CD4-positive, alpha-beta memory T cell (primary cell): ENCODE measurements at regions not wholly inside any gene's neighbourhood (a gene's known extent, or its start where the extent isn't known, plus 50 kb on each side); places are given as distances from the start of the nearest gene placed in this dataset.

Experiments
- CTCF ChIA-PET: fragments of 350-600 bp; sonication (Branson Sonifier 250); formaldehyde crosslinking; loops from one replicate; lab custom pipeline; 2021; ENCODE audit warnings: inconsistent platforms; ENCODE audit not compliant: partially characterized antibody; lab: Charles Lee
- POLR2A ChIA-PET: fragments of 350-600 bp; sonication (Branson Sonifier 250); formaldehyde crosslinking; loops from one replicate; lab custom pipeline; 2021; ENCODE audit not compliant: partially characterized antibody; lab: Charles Lee
- DNase-seq, 5 donors: peaks; one replicate each; pipeline versions ENCODE4 v3.0.0 to v3.0.0-alpha.2; 2020 to 2022; ENCODE audit warnings: mixed read lengths in 1 of 5
- H3K27ac ChIP-seq: one replicate; pipeline ENCODE4 v1.7.0; 2013; ENCODE audit warnings: low read depth, low read length
- H3K27me3 ChIP-seq: 2 replicates; pipeline ENCODE4 v1.7.0; 2013; ENCODE audit warnings: mild to moderate bottlenecking, low read length, moderate library complexity; ENCODE audit not compliant: insufficient read depth
- H3K36me3 ChIP-seq: 2 replicates; pipeline ENCODE4 v1.7.0; 2013; ENCODE audit warnings: mild to moderate bottlenecking, low read length, moderate library complexity; ENCODE audit not compliant: insufficient read depth
- H3K4me1 ChIP-seq: 2 replicates; pipeline ENCODE4 v1.7.0; 2013; ENCODE audit warnings: mild to moderate bottlenecking, low read length, moderate library complexity; ENCODE audit not compliant: insufficient read depth
- H3K4me3 ChIP-seq, 2 donors: one replicate each; pipeline ENCODE4 v1.7.0; 2013; ENCODE audit warnings: low read length in 2 of 2, mild to moderate bottlenecking in 1 of 2
- H3K9me3 ChIP-seq, 2 donors: one replicate each; pipeline ENCODE4 v1.7.0; 2013; ENCODE audit warnings: low read length in 2 of 2, control low read depth in 1 of 2; ENCODE audit not compliant: control insufficient read depth in 1 of 2
- H3K27ac Mint-ChIP-seq, 7 donors: one replicate each; pipeline ENCODE4 v1.8.0; 2020 to 2021; ENCODE audit warnings: mixed read lengths in 7 of 7, mild to moderate bottlenecking in 6 of 7, inconsistent platforms in 3 of 7, moderate library complexity in 3 of 7
- H3K27me3 Mint-ChIP-seq, 2 donors: one replicate each; pipeline ENCODE4 v1.8.0; 2020 to 2021; ENCODE audit warnings: mixed read lengths in 2 of 2
- H3K36me3 Mint-ChIP-seq, 2 donors: one replicate each; pipeline ENCODE4 v1.8.0; 2020 to 2021; ENCODE audit warnings: mixed read lengths in 2 of 2, inconsistent platforms in 1 of 2, mild to moderate bottlenecking in 1 of 2
- H3K4me1 Mint-ChIP-seq, 4 donors: one replicate each; pipeline ENCODE4 v1.8.0; 2020 to 2021; ENCODE audit warnings: mixed read lengths in 4 of 4, mild to moderate bottlenecking in 1 of 4
- H3K4me3 Mint-ChIP-seq, 8 donors: one replicate each; pipeline ENCODE4 v1.8.0; 2020 to 2021; ENCODE audit warnings: mixed read lengths in 8 of 8, mild to moderate bottlenecking in 7 of 8, moderate library complexity in 6 of 8, inconsistent platforms in 3 of 8
- H3K9me3 Mint-ChIP-seq, 8 donors: one replicate each; pipeline ENCODE4 v1.8.0; 2020 to 2021; ENCODE audit warnings: mixed read lengths in 8 of 8, mild to moderate bottlenecking in 5 of 8, inconsistent platforms in 3 of 8, moderate library complexity in 1 of 8
- intact Hi-C: fragments of 100-400 bp; cut with micrococcal nuclease; formaldehyde crosslinking; loops from one replicate; pipeline ENCODE4 v1.15.1; 2023

GRCh38 chr7:106460792-106461254 is 176.0 kb upstream of the NAMPT start:
- Mint-ChIP-seq H3K27me3 (no peaks in the 10 kb centered on the region), H3K4me3 (no peak overlapping the region), H3K9me3 (peaks cover 0 to 10% (median 4%) of the 10 kb centered on the region in 8 donors), H3K36me3 (no peaks in the 10 kb centered on the region), H3K27ac (no peak overlapping the region), H3K4me1 (peaks cover 0 to 2% (median 0%) of the 10 kb centered on the region in 4 donors)
- ChIA-PET CTCF (interaction anchor here (12.6 kb wide), 1 partner anchor 287 kb away, joined by 392 read pairs; no protein-coding TSS in a partner anchor), POLR2A (no interaction called here)
- intact Hi-C loops: loop anchor here (10.0 kb wide), 1 partner anchor 406 kb away; no protein-coding TSS in a partner anchor
- Histone ChIP-seq H3K27ac (no peak overlapping the region), H3K9me3 (no peaks in the 10 kb centered on the region), H3K36me3 (no peaks in the 10 kb centered on the region), H3K27me3 (no peaks in the 10 kb centered on the region), H3K4me1 (no peaks in the 10 kb centered on the region), H3K4me3 (no peak overlapping the region)
- no peak for DNase-seq

GRCh38 chr7:106459397-106460072 is 174.8 kb upstream of the NAMPT start:
- CTCF ChIA-PET: interaction anchor here (12.6 kb wide), 1 partner anchor 286 kb away, joined by 392 read pairs; no protein-coding TSS in a partner anchor
- POLR2A ChIA-PET: no interaction called here

GRCh38 chr7:106457678-106458077 is 172.9 kb upstream of the NAMPT start:
- Histone ChIP-seq H3K4me1 (no peaks in the 10 kb centered on the region), H3K36me3 (no peaks in the 10 kb centered on the region), H3K4me3 (no peak overlapping the region), H3K27ac (no peak overlapping the region), H3K9me3 (no peaks in the 10 kb centered on the region), H3K27me3 (no peaks in the 10 kb centered on the region)
- Mint-ChIP-seq H3K9me3 (peaks cover 0 to 11% (median 4%) of the 10 kb centered on the region in 8 donors), H3K36me3 (no peaks in the 10 kb centered on the region), H3K27ac (no peak overlapping the region), H3K4me1 (peaks cover 0 to 2% (median 0%) of the 10 kb centered on the region in 4 donors), H3K27me3 (no peaks in the 10 kb centered on the region), H3K4me3 (no peak overlapping the region)
- ChIA-PET CTCF (interaction anchor here (12.6 kb wide), 1 partner anchor 284 kb away, joined by 392 read pairs; no protein-coding TSS in a partner anchor), POLR2A (no interaction called here)
- DNase-seq: no peak
- intact Hi-C loops: no loop called here

More at GRCh38 chr7:106459397-106460072, 174.8 kb upstream of the NAMPT start:
- H3K4me1 Mint-ChIP-seq: peaks cover 0 to 2% (median 0%) of the 10 kb centered on the region in 4 donors
- Histone ChIP-seq H3K27me3 (no peaks in the 10 kb centered on the region), H3K4me1 (no peaks in the 10 kb centered on the region), H3K27ac (no peak overlapping the region), H3K4me3 (no peak overlapping the region), H3K36me3 (no peaks in the 10 kb centered on the region), H3K9me3 (no peaks in the 10 kb centered on the region)
- H3K4me3 Mint-ChIP-seq: no peak overlapping the region
- no peaks in the 10 kb centered on the region for H3K27me3 Mint-ChIP-seq
- no peak for DNase-seq
- intact Hi-C loops: loop anchor here (10.0 kb wide), 1 partner anchor 405 kb away; no protein-coding TSS in a partner anchor
- H3K36me3 Mint-ChIP-seq: no peaks in the 10 kb centered on the region
- H3K27ac Mint-ChIP-seq: no peak overlapping the region
- H3K9me3 Mint-ChIP-seq: peaks cover 0 to 10% (median 4%) of the 10 kb centered on the region in 8 donors

- intact Hi-C loops: no loop called here
- H3K4me1 ChIP-seq: no peaks in the 10 kb centered on the region
- DNase-seq: no peak
- ChIA-PET POLR2A (no interaction called here), CTCF (interaction anchor here (2.1 kb wide), 1 partner anchor 279 kb away, joined by 10 read pairs; no protein-coding TSS in a partner anchor)
- Mint-ChIP-seq H3K9me3 (peaks cover 0 to 22% (median 12%) of the 10 kb centered on the region in 8 donors), H3K36me3 (no peaks in the 10 kb centered on the region), H3K27me3 (peaks cover 0 to under 1% of the 10 kb centered on the region in 2 donors), H3K27ac (no peak overlapping the region), H3K4me3 (no peak overlapping the region), H3K4me1 (no peaks in the 10 kb centered on the region)
- no peaks in the 10 kb centered on the region for H3K27me3 ChIP-seq
- no peak overlapping the region for H3K4me3 ChIP-seq
- no peaks in the 10 kb centered on the region for H3K36me3 ChIP-seq
- H3K27ac ChIP-seq: no peak overlapping the region
- no peaks in the 10 kb centered on the region for H3K9me3 ChIP-seq
These were observed 171.5 kb upstream of the NAMPT start for GRCh38 chr7:106456329-106456728.

- intact Hi-C loops: no loop called here
- H3K9me3 ChIP-seq: no peaks in the 10 kb centered on the region
- Mint-ChIP-seq H3K4me3 (no peak overlapping the region), H3K36me3 (no peaks in the 10 kb centered on the region), H3K27ac (no peak overlapping the region), H3K9me3 (peaks cover 0 to 22% (median 10%) of the 10 kb centered on the region in 8 donors), H3K4me1 (no peaks in the 10 kb centered on the region), H3K27me3 (peaks cover 0 to 9% of the 10 kb centered on the region in 2 donors)
- ChIA-PET CTCF (no interaction called here), POLR2A (no interaction called here)
- no peaks in the 10 kb centered on the region for H3K4me1 ChIP-seq
- no peak for DNase-seq
- no peak overlapping the region for H3K4me3 ChIP-seq
- no peaks in the 10 kb centered on the region for H3K27me3 ChIP-seq
- H3K27ac ChIP-seq: no peak overlapping the region
- H3K36me3 ChIP-seq: no peaks in the 10 kb centered on the region
These were observed 167.5 kb upstream of the NAMPT start for GRCh38 chr7:106452031-106452851.

- CTCF ChIA-PET: no interaction called here
- Mint-ChIP-seq H3K27me3 (peaks cover 0 to 10% of the 10 kb centered on the region in 2 donors), H3K4me1 (no peaks in the 10 kb centered on the region), H3K4me3 (no peak overlapping the region), H3K9me3 (peaks cover 0 to 22% (median 10%) of the 10 kb centered on the region in 8 donors), H3K36me3 (no peaks in the 10 kb centered on the region), H3K27ac (no peak overlapping the region)
- H3K27ac ChIP-seq: no peak overlapping the region
- H3K9me3 ChIP-seq: no peaks in the 10 kb centered on the region
- no peak overlapping the region for H3K4me3 ChIP-seq
- no peaks in the 10 kb centered on the region for H3K36me3 ChIP-seq
- H3K4me1 ChIP-seq: no peaks in the 10 kb centered on the region
- intact Hi-C loops: no loop called here
- no peak for DNase-seq
- H3K27me3 ChIP-seq: no peaks in the 10 kb centered on the region
- POLR2A ChIA-PET: no interaction called here
These were observed 166.4 kb upstream of the NAMPT start for GRCh38 chr7:106451171-106451570.

GRCh38 chr7:106450716-106451115 is 165.9 kb upstream of the NAMPT start:
- CTCF ChIA-PET: no interaction called here
- H3K4me3 ChIP-seq: no peak overlapping the region
- Mint-ChIP-seq H3K27ac (no peak overlapping the region), H3K4me1 (no peaks in the 10 kb centered on the region), H3K9me3 (peaks cover 0 to 22% (median 10%) of the 10 kb centered on the region in 8 donors), H3K27me3 (peaks cover 0 to 10% of the 10 kb centered on the region in 2 donors), H3K4me3 (no peak overlapping the region), H3K36me3 (no peaks in the 10 kb centered on the region)
- no peaks in the 10 kb centered on the region for H3K27me3 ChIP-seq
- no peaks in the 10 kb centered on the region for H3K36me3 ChIP-seq
- intact Hi-C loops: no loop called here
- no peak overlapping the region for H3K27ac ChIP-seq
- DNase-seq: no peak
- POLR2A ChIA-PET: no interaction called here
- no peaks in the 10 kb centered on the region for H3K4me1 ChIP-seq
- H3K9me3 ChIP-seq: no peaks in the 10 kb centered on the region
